Fibroblast of lung (primary cell): ENCODE measurements at regions not wholly inside any gene's neighbourhood (a gene's known extent, or its start where the extent isn't known, plus 50 kb on each side); places are given as distances from the start of the nearest gene placed in this dataset.

Experiments used
- DNase-seq, 2 donors: peaks; one replicate each; pipeline versions ENCODE4 v3.0.0 to v3.0.0-alpha.2; 2010; ENCODE audit warnings: low read depth in 2 of 2
- H2AFZ ChIP-seq: 2 replicates; pipeline ENCODE4 v1.5.1; 2012; ENCODE audit warnings: low read length, control low read depth, inconsistent platforms
- H3K27ac ChIP-seq: 2 replicates; pipeline ENCODE4 v1.5.1; 2011; ENCODE audit warnings: low read length, control low read depth; ENCODE audit not compliant: insufficient read depth
- H3K27me3 ChIP-seq: 2 replicates; pipeline ENCODE4 v1.5.1; 2011; ENCODE audit warnings: mild to moderate bottlenecking, low read length; ENCODE audit not compliant: control insufficient read depth, insufficient read depth
- H3K36me3 ChIP-seq: 2 replicates; pipeline ENCODE4 v1.5.1; 2011; ENCODE audit warnings: low read length; ENCODE audit not compliant: control insufficient read depth, insufficient read depth
- H3K4me1 ChIP-seq: 2 replicates; pipeline ENCODE4 v1.5.1; 2011; ENCODE audit warnings: low read length; ENCODE audit not compliant: control insufficient read depth, insufficient read depth; ENCODE audit errors: extremely low read depth
- H3K4me2 ChIP-seq: 2 replicates; pipeline ENCODE4 v1.5.1; 2011; ENCODE audit warnings: low read length, control low read depth; ENCODE audit not compliant: insufficient read depth; ENCODE audit errors: extremely low read depth
- H3K4me3 ChIP-seq, 4 experiments: fragments of 200-600 bp in 1 of 4; sonication (generic) in 1 of 4; replicated peaks in 1 of 4; 2 replicates each; pipeline ENCODE4 v1.5.1; 2011 to 2016; ENCODE audit warnings: low read length in 4 of 4, low read depth in 3 of 4, mild to moderate bottlenecking in 3 of 4, control low read depth in 2 of 4, inconsistent platforms in 1 of 4, mixed read lengths in 1 of 4; ENCODE audit not compliant: insufficient read depth in 1 of 4; ENCODE audit errors: control extremely low read depth in 1 of 4
- H3K79me2 ChIP-seq: 2 replicates; pipeline ENCODE4 v1.5.1; 2012; ENCODE audit warnings: mild to moderate bottlenecking, low read length, inconsistent platforms; ENCODE audit not compliant: control insufficient read depth, insufficient read depth
- H3K9ac ChIP-seq: 2 replicates; pipeline ENCODE4 v1.5.1; 2011; ENCODE audit warnings: mild to moderate bottlenecking, low read length, control low read depth; ENCODE audit not compliant: insufficient read depth
- H3K9me3 ChIP-seq: 2 replicates; pipeline ENCODE4 v1.5.1; 2012; ENCODE audit warnings: low read depth, low read length; ENCODE audit not compliant: control insufficient read depth, insufficient read depth
- H4K20me1 ChIP-seq: 2 replicates; pipeline ENCODE4 v1.5.1; 2011; ENCODE audit warnings: low read length; ENCODE audit not compliant: control insufficient read depth, insufficient read depth; ENCODE audit errors: extremely low read depth
- EZH2 ChIP-seq: IDR thresholded peaks from 2 replicates; pipeline ENCODE4 v1.5.1; 2012; ENCODE audit warnings: low read length, control low read depth, mild to moderate bottlenecking; ENCODE audit errors: missing control alignments
- TF ChIP-seq, protein P1 (sequence below), 2 donors: IDR thresholded peaks in 1 of 2; conservative IDR thresholded peaks in 1 of 2; 1 replicate in 1 of 2; 2 replicates in 1 of 2; pipeline ENCODE4 v1.5.1; 2011 to 2012; ENCODE audit warnings: low read length in 2 of 2, control low read depth in 1 of 2, inconsistent platforms in 1 of 2, low read depth in 1 of 2, mild to moderate bottlenecking in 1 of 2

DNA sequence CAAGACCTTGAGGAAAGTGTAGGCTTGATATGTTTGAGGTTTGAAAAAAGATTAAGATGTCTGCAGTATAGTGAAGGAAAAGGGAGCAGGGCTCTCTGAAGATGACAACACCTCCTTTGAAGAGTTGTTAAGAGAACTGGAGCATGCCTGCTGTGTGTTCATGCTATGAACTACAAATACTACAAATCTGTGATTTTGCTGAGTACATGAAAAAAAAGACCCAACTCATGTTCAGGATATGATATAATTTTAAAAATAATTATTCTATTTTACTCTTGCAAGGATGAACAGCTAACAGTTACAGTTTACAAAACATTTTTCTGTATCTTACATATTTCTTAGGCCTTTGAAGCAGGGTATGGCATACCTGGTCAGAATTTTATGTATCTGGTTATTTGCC is 305.4 kb upstream of the CWC22 start:
- Histone ChIP-seq H3K27me3 (no peaks in the 10 kb centered on the region), H4K20me1 (no peaks in the 10 kb centered on the region), H3K4me2 (no peak overlapping the region), H3K27ac (no peak overlapping the region), H2AFZ (no peak overlapping the region), H3K9me3 (no peaks in the 10 kb centered on the region), H3K4me3 (no peak overlapping the region), H3K9ac (no peak overlapping the region), H3K4me1 (no peaks in the 10 kb centered on the region), H3K36me3 (no peaks in the 10 kb centered on the region), H3K79me2 (no peaks in the 10 kb centered on the region)
- TF ChIP-seq, protein P1, sequence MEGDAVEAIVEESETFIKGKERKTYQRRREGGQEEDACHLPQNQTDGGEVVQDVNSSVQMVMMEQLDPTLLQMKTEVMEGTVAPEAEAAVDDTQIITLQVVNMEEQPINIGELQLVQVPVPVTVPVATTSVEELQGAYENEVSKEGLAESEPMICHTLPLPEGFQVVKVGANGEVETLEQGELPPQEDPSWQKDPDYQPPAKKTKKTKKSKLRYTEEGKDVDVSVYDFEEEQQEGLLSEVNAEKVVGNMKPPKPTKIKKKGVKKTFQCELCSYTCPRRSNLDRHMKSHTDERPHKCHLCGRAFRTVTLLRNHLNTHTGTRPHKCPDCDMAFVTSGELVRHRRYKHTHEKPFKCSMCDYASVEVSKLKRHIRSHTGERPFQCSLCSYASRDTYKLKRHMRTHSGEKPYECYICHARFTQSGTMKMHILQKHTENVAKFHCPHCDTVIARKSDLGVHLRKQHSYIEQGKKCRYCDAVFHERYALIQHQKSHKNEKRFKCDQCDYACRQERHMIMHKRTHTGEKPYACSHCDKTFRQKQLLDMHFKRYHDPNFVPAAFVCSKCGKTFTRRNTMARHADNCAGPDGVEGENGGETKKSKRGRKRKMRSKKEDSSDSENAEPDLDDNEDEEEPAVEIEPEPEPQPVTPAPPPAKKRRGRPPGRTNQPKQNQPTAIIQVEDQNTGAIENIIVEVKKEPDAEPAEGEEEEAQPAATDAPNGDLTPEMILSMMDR (conservative IDR thresholded peaks at IDR 0.05 in 1 of 2, IDR thresholded peaks at IDR 0.05 in 1 of 2; ENCODE audit: low read depth in 1 of 2, low read length in 2 of 2): no peak
- TF ChIP-seq EZH2: no peak
- no peak for DNase-seq

DNA sequence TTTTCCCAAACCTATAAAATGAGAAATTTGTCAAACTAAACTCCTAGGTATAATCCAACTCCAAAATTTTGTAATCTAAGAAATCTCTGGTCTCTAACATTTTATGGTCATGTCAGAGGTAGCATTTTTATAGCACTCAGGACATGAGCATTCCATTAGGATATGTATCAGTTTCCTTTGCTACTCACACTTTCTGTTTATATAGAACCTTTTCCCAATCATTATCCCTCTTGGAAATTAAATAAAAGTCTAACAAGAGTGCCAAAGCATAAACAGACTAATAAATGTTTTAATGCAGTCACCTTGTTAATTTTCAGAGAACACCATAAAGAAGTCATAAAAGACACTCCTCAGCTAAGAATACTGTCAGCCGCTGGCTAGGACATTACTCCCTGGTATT is 300.0 kb upstream of the CWC22 start:
- H3K4me3 ChIP-seq: no peak overlapping the region
- H3K4me1 ChIP-seq: no peaks in the 10 kb centered on the region
- no peaks in the 10 kb centered on the region for H3K9me3 ChIP-seq
- no peak overlapping the region for H3K4me2 ChIP-seq
- no peaks in the 10 kb centered on the region for H3K36me3 ChIP-seq
- no peak for DNase-seq
- H3K9ac ChIP-seq: no peak overlapping the region
- no peaks in the 10 kb centered on the region for H3K79me2 ChIP-seq
- H3K27me3 ChIP-seq: no peaks in the 10 kb centered on the region
- TF ChIP-seq, protein P1 (conservative IDR thresholded peaks at IDR 0.05 in 1 of 2, IDR thresholded peaks at IDR 0.05 in 1 of 2; ENCODE audit: low read depth in 1 of 2, low read length in 2 of 2): no peak
- TF ChIP-seq EZH2: no peak
- H2AFZ ChIP-seq: no peak overlapping the region
- no peaks in the 10 kb centered on the region for H4K20me1 ChIP-seq
- no peak overlapping the region for H3K27ac ChIP-seq

DNA sequence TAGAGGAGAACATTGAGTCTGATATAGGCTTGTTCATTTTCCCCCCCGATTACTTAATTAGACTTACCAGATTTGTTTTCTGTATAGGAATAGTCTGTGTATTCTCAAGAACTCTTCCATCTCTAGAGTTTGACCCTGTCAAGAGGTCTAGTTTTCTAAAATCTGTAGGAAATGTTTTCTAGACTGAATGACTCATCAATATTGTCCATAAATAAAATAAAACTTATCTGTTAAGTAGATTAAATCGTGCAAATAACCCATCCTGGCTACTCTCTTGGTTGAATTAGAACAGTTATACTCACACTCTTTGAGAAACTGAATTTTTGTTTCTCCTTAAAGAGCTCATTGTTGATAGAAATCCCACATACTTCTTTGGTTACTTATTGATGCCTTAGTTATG is 299.2 kb upstream of the CWC22 start:
- Histone ChIP-seq H3K4me1 (no peaks in the 10 kb centered on the region), H3K4me2 (no peak overlapping the region), H3K4me3 (no peak overlapping the region), H2AFZ (no peak overlapping the region), H3K9me3 (no peaks in the 10 kb centered on the region), H3K79me2 (no peaks in the 10 kb centered on the region), H3K27me3 (no peaks in the 10 kb centered on the region), H3K27ac (no peak overlapping the region), H4K20me1 (no peaks in the 10 kb centered on the region), H3K36me3 (no peaks in the 10 kb centered on the region), H3K9ac (no peak overlapping the region)
- no peak for DNase-seq
- TF ChIP-seq, protein P1 (conservative IDR thresholded peaks at IDR 0.05 in 1 of 2, IDR thresholded peaks at IDR 0.05 in 1 of 2; ENCODE audit: low read depth in 1 of 2, low read length in 2 of 2): no peak
- no peak for TF ChIP-seq EZH2
